ENCODE measurements at regions not wholly inside any gene's neighbourhood (a gene's known extent, or its start where the extent isn't known, plus 50 kb on each side); places are given as distances from the start of the nearest gene placed in this dataset.

DNA sequence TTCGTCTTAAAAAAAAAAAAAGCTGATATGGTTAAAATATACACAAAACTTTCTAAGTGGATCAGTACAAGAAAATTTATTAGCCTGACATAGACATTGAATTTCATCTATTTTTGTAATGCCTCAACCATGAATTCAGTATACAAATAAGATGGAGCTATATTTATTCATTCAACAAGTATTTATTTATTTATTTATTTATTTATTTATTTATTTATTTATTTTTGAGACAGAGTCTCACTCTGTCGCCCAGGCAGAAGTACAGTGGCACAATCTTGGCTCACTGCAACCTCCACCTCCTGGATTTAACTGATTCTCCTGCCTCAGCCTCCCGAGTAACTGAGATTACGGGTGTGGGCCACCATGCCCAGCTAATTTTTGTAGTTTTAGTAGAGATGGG is 78.5 kb upstream of the GSX1 start:
- DNase-seq (ENCODE audit: low read depth, low spot score): no peak
- TF ChIP-seq, protein P1, sequence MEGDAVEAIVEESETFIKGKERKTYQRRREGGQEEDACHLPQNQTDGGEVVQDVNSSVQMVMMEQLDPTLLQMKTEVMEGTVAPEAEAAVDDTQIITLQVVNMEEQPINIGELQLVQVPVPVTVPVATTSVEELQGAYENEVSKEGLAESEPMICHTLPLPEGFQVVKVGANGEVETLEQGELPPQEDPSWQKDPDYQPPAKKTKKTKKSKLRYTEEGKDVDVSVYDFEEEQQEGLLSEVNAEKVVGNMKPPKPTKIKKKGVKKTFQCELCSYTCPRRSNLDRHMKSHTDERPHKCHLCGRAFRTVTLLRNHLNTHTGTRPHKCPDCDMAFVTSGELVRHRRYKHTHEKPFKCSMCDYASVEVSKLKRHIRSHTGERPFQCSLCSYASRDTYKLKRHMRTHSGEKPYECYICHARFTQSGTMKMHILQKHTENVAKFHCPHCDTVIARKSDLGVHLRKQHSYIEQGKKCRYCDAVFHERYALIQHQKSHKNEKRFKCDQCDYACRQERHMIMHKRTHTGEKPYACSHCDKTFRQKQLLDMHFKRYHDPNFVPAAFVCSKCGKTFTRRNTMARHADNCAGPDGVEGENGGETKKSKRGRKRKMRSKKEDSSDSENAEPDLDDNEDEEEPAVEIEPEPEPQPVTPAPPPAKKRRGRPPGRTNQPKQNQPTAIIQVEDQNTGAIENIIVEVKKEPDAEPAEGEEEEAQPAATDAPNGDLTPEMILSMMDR (IDR thresholded peaks at IDR 0.05; ENCODE audit: insufficient read depth, low read length, missing control alignments): no peak
- ChIA-PET POLR2A (no interaction called here), CTCF (no interaction called here)
- no peak overlapping the region for H3K4me3 ChIP-seq (ENCODE audit: low read depth, low read length)

DNA sequence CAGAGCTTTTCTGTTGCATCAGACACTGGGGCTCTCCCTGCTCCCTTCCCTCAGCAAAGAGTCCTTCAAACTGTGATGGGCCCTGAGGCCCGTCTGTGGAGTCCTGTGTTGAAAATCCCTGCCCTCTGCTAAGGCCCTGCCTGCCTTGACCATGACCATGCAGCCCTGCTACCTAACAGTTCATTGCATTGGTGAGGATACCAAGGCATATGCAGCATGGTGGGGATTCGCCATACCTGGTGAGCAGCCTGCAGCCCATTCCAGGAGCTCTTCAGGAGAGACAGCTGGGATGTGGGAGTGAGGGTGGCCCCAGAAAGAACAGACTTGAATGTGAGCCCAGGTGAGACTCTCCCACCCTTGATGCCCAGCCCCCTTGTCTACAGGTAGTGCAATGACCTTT is 70.6 kb upstream of the GSX1 start:
- TF ChIP-seq, protein P1 (IDR thresholded peaks at IDR 0.05; ENCODE audit: insufficient read depth, low read length, missing control alignments): no peak
- DNase-seq (ENCODE audit: low read depth, low spot score): no peak
- POLR2A ChIA-PET: no interaction called here
- CTCF ChIA-PET: interaction anchor here (1.3 kb wide), 1 partner anchor 108 kb away, joined by 3 read pairs; no protein-coding TSS in a partner anchor
- no peak overlapping the region for H3K4me3 ChIP-seq (ENCODE audit: low read depth, low read length)

DNA sequence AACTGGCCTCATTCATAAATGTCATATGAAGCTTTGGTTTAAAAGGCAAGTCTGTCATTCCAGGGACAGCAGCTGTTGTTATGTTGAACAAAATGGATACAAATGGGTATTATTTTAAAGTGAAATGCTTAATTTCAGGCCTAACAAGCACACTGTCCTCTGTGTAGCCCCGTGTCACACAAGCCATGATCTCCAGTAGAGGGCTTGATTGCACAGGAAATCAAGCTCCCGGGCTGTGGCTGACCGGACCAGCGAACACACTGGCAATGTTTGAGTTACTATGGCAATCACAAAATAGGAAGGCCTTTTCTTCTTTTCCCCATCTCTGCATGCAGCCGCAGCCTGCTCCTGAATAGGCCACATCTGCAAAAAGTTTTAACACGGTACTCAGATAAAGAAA is 64.0 kb upstream of the GSX1 start:
- POLR2A ChIA-PET: no interaction called here
- TF ChIP-seq, protein P1 (IDR thresholded peaks at IDR 0.05; ENCODE audit: insufficient read depth, low read length, missing control alignments): no peak
- no peak overlapping the region for H3K4me3 ChIP-seq (ENCODE audit: low read depth, low read length)
- no peak for DNase-seq (ENCODE audit: low read depth, low spot score)
- CTCF ChIA-PET: no interaction called here

- POLR2A ChIA-PET: no interaction called here
- CTCF ChIA-PET: no interaction called here
- TF ChIP-seq, protein P1 (IDR thresholded peaks at IDR 0.05; ENCODE audit: insufficient read depth, low read length, missing control alignments): no peak
- no peak for DNase-seq (ENCODE audit: low read depth, low spot score)
- H3K4me3 ChIP-seq (ENCODE audit: low read depth, low read length): no peak overlapping the region
Observed at GRCh38 chr13:27730191-27730590, 62.1 kb upstream of the GSX1 start.
